HepG2 (cell line): ENCODE measurements at regions not wholly inside any gene's neighbourhood (a gene's known extent, or its start where the extent isn't known, plus 50 kb on each side); places are given as distances from the start of the nearest gene placed in this dataset.

Experiments used
- MEIS2 ChIP-seq: sonication (generic); formaldehyde crosslinking; IDR thresholded peaks from 2 replicates; pipeline ENCODE4 v1.9.0; 2021; ENCODE audit warnings: mild to moderate bottlenecking, missing genetic modification reagents
- POLR2A ChIP-seq, 2 experiments: IDR thresholded peaks; 2 replicates each; pipeline ENCODE4 v1.6.1; 2011; ENCODE audit warnings: low read depth in 2 of 2, low read length in 2 of 2, mild to moderate bottlenecking in 1 of 2, moderate library complexity in 1 of 2; ENCODE audit not compliant: insufficient read depth in 1 of 2
- POLR2AphosphoS5 ChIP-seq: IDR thresholded peaks from 2 replicates; pipeline ENCODE4 v1.6.1; 2012; ENCODE audit warnings: low read depth, low read length
- ZBTB43 ChIP-seq: sonication (generic); formaldehyde crosslinking; conservative IDR thresholded peaks from 2 replicates; pipeline ENCODE4 v1.4.0; 2020; ENCODE audit warnings: missing genetic modification reagents
- ZBTB8A ChIP-seq: sonication (generic); formaldehyde crosslinking; IDR thresholded peaks from 2 replicates; pipeline ENCODE4 v1.4.0; 2020; ENCODE audit warnings: mild to moderate bottlenecking, low read depth, missing genetic modification reagents, borderline replicate concordance
- ZNF468 ChIP-seq: sonication (generic); formaldehyde crosslinking; IDR thresholded peaks from 2 replicates; pipeline ENCODE4 v1.8.0; 2022; ENCODE audit warnings: mild to moderate bottlenecking, moderate library complexity, missing genetic modification reagents
- TF ChIP-seq, protein P1 (sequence below): sonication (generic); formaldehyde crosslinking; IDR thresholded peaks from 2 replicates; pipeline ENCODE4 v1.4.0; 2020; ENCODE audit warnings: missing genetic modification reagents
- TF ChIP-seq, protein P2 (sequence below): sonication (generic); formaldehyde crosslinking; IDR thresholded peaks from 2 replicates; pipeline ENCODE4 v1.5.0; 2020; ENCODE audit warnings: mild to moderate bottlenecking, missing genetic modification reagents, moderate library complexity

- no peak for TF ChIP-seq POLR2AphosphoS5
- TF ChIP-seq ZBTB43 (CRISPR knock-in tag) = no peak
- no peak for TF ChIP-seq ZBTB8A (CRISPR knock-in tag)
- TF ChIP-seq, protein P1, sequence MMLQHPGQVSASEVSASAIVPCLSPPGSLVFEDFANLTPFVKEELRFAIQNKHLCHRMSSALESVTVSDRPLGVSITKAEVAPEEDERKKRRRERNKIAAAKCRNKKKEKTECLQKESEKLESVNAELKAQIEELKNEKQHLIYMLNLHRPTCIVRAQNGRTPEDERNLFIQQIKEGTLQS = no peak
- TF ChIP-seq MEIS2 (CRISPR knock-in tag) = no peak
- no peak for TF ChIP-seq ZNF468
- TF ChIP-seq, protein P2, sequence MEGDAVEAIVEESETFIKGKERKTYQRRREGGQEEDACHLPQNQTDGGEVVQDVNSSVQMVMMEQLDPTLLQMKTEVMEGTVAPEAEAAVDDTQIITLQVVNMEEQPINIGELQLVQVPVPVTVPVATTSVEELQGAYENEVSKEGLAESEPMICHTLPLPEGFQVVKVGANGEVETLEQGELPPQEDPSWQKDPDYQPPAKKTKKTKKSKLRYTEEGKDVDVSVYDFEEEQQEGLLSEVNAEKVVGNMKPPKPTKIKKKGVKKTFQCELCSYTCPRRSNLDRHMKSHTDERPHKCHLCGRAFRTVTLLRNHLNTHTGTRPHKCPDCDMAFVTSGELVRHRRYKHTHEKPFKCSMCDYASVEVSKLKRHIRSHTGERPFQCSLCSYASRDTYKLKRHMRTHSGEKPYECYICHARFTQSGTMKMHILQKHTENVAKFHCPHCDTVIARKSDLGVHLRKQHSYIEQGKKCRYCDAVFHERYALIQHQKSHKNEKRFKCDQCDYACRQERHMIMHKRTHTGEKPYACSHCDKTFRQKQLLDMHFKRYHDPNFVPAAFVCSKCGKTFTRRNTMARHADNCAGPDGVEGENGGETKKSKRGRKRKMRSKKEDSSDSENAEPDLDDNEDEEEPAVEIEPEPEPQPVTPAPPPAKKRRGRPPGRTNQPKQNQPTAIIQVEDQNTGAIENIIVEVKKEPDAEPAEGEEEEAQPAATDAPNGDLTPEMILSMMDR (CRISPR knock-in tag) = no peak
- no peak for TF ChIP-seq POLR2A (IDR thresholded peaks at IDR 0.05; ENCODE audit: insufficient read depth in 1 of 2, low read depth in 2 of 2, low read length in 2 of 2)
Observed at GRCh38 chr18:41768467-41768866, 186.6 kb upstream of the PIK3C3 start.
